ENCODE measurements at regions not wholly inside any gene's neighbourhood (a gene's known extent, or its start where the extent isn't known, plus 50 kb on each side); places are given as distances from the start of the nearest gene placed in this dataset.

DNA sequence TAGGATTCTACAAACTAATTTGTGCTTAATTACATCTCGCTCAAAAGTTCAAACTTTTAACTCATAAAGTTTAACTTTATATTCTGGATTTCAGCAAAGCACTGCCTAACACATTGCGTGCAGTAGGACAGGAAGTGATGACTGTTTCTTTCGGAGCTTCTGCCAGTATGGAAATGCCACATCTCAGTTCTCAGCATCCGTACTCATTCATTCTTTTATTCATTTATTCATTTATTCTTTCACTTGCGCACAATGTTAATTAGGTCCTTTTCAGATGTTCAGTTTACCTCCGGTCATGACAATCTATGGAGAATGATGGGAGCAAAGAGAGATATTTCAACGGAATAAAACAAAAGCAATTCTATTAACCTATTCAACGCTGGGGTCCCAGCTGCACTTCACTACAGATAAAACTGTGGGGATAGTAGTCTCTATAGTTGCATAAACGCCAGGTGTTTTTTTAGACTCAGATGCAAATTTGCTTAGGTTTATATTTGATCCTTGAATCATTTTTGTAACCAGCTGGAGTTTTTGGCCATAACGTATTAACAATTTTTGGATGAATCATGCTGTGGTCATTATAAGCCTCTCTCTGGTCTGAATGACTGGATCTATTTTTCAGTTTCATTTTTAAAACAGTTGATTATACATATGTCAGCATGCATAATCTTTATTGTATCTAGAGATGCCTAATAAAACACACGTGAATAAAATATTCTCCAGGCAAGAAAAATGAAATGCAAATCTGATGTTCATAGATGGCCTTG lies 143.9 kb downstream of the KCNJ2 start:
- H3K4me1 Mint-ChIP-seq (ENCODE audit: insufficient read depth, unreplicated experiment), result no peaks in the 10 kb centered on the region
- no peaks in the 10 kb centered on the region for H3K36me3 Mint-ChIP-seq (ENCODE audit: insufficient read depth, unreplicated experiment)
- no peak for DNase-seq (ENCODE audit: unreplicated experiment)
- intact Hi-C loops (cut with micrococcal nuclease), result no loop called here
- no peaks in the 10 kb centered on the region for H3K9me3 Mint-ChIP-seq (ENCODE audit: unreplicated experiment)
- no peak overlapping the region for H3K4me3 Mint-ChIP-seq (ENCODE audit: unreplicated experiment)
- TF ChIP-seq, protein P1, sequence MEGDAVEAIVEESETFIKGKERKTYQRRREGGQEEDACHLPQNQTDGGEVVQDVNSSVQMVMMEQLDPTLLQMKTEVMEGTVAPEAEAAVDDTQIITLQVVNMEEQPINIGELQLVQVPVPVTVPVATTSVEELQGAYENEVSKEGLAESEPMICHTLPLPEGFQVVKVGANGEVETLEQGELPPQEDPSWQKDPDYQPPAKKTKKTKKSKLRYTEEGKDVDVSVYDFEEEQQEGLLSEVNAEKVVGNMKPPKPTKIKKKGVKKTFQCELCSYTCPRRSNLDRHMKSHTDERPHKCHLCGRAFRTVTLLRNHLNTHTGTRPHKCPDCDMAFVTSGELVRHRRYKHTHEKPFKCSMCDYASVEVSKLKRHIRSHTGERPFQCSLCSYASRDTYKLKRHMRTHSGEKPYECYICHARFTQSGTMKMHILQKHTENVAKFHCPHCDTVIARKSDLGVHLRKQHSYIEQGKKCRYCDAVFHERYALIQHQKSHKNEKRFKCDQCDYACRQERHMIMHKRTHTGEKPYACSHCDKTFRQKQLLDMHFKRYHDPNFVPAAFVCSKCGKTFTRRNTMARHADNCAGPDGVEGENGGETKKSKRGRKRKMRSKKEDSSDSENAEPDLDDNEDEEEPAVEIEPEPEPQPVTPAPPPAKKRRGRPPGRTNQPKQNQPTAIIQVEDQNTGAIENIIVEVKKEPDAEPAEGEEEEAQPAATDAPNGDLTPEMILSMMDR (IDR thresholded peaks at IDR 0.05; ENCODE audit: unreplicated experiment), result no peak
- ChIA-PET CTCF (interaction anchor here (0.7 kb wide), 1 partner anchor 744 kb away, joined by 3 read pairs; no protein-coding TSS in a partner anchor), POLR2A (interaction anchor here (0.6 to 1.0 kb wide), 4 partner anchors 23 to 193 kb away, joined by 3 to 4 read pairs (median 4); no protein-coding TSS in a partner anchor)
- no peaks in the 10 kb centered on the region for H3K27me3 Mint-ChIP-seq (ENCODE audit: insufficient read depth, unreplicated experiment)
- no TSS peak for BruUV-seq (replicated peaks)
- H3K27ac Mint-ChIP-seq (ENCODE audit: low read depth, unreplicated experiment), result no peak overlapping the region

DNA sequence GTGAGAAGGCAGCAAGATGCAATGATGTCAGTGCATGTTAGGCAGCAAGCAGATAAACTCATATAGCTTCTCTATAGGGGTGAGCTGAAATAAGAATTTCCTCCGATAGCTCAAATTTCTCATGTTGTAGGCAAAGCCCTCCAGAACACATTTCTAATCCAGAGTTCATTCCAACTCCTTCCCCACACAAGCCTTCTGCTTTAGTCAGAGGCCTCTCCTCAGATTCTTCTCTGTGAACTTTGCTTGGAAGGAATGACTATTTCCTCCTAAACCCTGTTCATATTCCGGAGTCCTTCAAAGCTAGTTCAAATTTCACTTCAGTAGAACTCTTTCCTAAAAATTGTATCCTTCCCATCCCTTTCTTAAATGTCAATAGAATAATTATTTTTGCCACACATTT lies 144.8 kb downstream of the KCNJ2 start:
- TF ChIP-seq, protein P1 (IDR thresholded peaks at IDR 0.05; ENCODE audit: unreplicated experiment), result no peak
- BruUV-seq (replicated peaks), result no TSS peak
- Mint-ChIP-seq H3K27ac (ENCODE audit: low read depth, unreplicated experiment) (no peak overlapping the region), H3K4me3 (ENCODE audit: unreplicated experiment) (no peak overlapping the region), H3K36me3 (ENCODE audit: insufficient read depth, unreplicated experiment) (no peaks in the 10 kb centered on the region), H3K4me1 (ENCODE audit: insufficient read depth, unreplicated experiment) (no peaks in the 10 kb centered on the region), H3K9me3 (ENCODE audit: unreplicated experiment) (no peaks in the 10 kb centered on the region), H3K27me3 (ENCODE audit: insufficient read depth, unreplicated experiment) (no peaks in the 10 kb centered on the region)
- CTCF ChIA-PET, result no interaction called here
- intact Hi-C loops (cut with micrococcal nuclease), result no loop called here
- DNase-seq (ENCODE audit: unreplicated experiment), result no peak
- POLR2A ChIA-PET, result interaction anchor here (0.6 to 1.0 kb wide), 4 partner anchors 41 to 192 kb away, joined by 3 to 4 read pairs (median 4); no protein-coding TSS in a partner anchor

DNA sequence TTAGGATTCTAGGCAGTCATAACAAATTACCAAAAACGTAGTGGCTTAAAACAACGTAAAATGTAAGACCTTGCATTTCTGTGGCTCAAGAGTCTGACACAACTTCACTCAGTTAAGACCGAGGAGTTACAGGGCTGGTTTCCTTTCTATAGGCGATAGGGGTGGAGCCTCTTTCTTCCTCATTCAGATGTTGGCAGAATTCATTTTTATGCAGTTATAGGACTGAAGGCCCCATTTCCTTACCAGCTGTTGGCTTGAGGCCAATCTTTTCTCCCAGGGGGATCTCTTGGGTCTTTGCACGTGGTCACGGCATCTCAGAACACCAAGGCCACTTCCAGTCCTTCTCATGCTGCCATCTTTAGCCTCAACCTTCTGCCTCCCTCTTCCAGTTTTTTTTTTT lies 145.2 kb downstream of the KCNJ2 start:
- no TSS peak for BruUV-seq (replicated peaks)
- CTCF ChIA-PET, result no interaction called here
- Mint-ChIP-seq H3K27me3 (ENCODE audit: insufficient read depth, unreplicated experiment) (no peaks in the 10 kb centered on the region), H3K4me3 (ENCODE audit: unreplicated experiment) (no peak overlapping the region), H3K4me1 (ENCODE audit: insufficient read depth, unreplicated experiment) (no peaks in the 10 kb centered on the region), H3K36me3 (ENCODE audit: insufficient read depth, unreplicated experiment) (no peaks in the 10 kb centered on the region), H3K9me3 (ENCODE audit: unreplicated experiment) (no peaks in the 10 kb centered on the region), H3K27ac (ENCODE audit: low read depth, unreplicated experiment) (no peak overlapping the region)
- TF ChIP-seq, protein P1 (IDR thresholded peaks at IDR 0.05; ENCODE audit: unreplicated experiment), result no peak
- intact Hi-C loops (cut with micrococcal nuclease), result no loop called here
- POLR2A ChIA-PET, result interaction anchor here (0.6 to 1.3 kb wide), 2 partner anchors 41 to 44 kb away, joined by 3 read pairs; no protein-coding TSS in a partner anchor
- DNase-seq (ENCODE audit: unreplicated experiment), result no peak

DNA sequence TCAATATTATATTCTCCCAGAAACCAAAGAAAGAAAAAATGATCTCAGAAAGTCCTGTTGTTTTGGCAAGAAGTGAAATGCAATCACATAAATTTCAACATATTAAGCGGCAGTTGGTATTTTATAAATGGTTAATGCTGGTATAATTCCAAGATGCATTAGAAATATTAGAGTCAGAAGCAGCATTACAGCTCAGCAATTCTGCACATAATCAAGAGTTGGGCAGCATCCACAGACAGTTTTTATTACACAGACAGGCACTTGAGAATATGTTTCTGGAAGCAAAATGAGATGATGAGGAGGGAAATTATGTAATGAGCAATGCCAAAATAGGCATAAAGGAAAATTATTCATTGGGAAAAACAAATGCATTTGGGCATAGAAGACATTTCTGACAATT lies 148.1 kb downstream of the KCNJ2 start:
- Mint-ChIP-seq H3K36me3 (ENCODE audit: insufficient read depth, unreplicated experiment) (no peaks in the 10 kb centered on the region), H3K27me3 (ENCODE audit: insufficient read depth, unreplicated experiment) (no peaks in the 10 kb centered on the region), H3K4me1 (ENCODE audit: insufficient read depth, unreplicated experiment) (peaks cover 5% of the 10 kb centered on the region), H3K27ac (ENCODE audit: low read depth, unreplicated experiment) (no peak overlapping the region), H3K4me3 (ENCODE audit: unreplicated experiment) (no peak overlapping the region), H3K9me3 (ENCODE audit: unreplicated experiment) (peaks cover 1% of the 10 kb centered on the region)
- no peak for DNase-seq (ENCODE audit: unreplicated experiment)
- TF ChIP-seq, protein P1 (IDR thresholded peaks at IDR 0.05; ENCODE audit: unreplicated experiment), result no peak
- ChIA-PET CTCF (no interaction called here), POLR2A (no interaction called here)
- intact Hi-C loops (cut with micrococcal nuclease), result no loop called here
- no TSS peak for BruUV-seq (replicated peaks)

Data from MCF 10A (cell line).